ENCODE measurements at regions not wholly inside any gene's neighbourhood (a gene's known extent, or its start where the extent isn't known, plus 50 kb on each side); places are given as distances from the start of the nearest gene placed in this dataset.

DNA sequence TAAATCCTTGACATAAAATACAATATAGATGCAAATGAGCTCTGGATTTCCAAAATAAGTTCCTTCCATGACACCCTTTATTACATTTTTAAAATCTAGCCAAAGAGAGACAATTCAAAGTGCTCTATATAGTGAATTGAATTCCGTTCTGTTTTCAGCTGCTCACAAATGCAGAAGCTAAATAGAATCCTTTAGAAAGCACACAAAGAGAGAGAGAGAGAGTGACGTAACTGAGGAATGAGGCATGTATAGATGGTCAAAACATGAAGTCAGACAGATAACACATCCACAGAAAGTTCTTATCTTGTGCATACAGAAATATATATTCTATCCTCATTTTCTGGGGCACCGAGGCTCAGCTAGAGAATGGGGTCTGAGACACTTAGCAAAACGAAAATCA lies 344.7 kb upstream of the NETO1 start:
- TF ChIP-seq, protein P1, sequence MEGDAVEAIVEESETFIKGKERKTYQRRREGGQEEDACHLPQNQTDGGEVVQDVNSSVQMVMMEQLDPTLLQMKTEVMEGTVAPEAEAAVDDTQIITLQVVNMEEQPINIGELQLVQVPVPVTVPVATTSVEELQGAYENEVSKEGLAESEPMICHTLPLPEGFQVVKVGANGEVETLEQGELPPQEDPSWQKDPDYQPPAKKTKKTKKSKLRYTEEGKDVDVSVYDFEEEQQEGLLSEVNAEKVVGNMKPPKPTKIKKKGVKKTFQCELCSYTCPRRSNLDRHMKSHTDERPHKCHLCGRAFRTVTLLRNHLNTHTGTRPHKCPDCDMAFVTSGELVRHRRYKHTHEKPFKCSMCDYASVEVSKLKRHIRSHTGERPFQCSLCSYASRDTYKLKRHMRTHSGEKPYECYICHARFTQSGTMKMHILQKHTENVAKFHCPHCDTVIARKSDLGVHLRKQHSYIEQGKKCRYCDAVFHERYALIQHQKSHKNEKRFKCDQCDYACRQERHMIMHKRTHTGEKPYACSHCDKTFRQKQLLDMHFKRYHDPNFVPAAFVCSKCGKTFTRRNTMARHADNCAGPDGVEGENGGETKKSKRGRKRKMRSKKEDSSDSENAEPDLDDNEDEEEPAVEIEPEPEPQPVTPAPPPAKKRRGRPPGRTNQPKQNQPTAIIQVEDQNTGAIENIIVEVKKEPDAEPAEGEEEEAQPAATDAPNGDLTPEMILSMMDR (conservative IDR thresholded peaks at IDR 0.05 in 1 of 2, IDR thresholded peaks at IDR 0.05 in 1 of 2; ENCODE audit: low read depth in 1 of 2, low read length in 2 of 2) = no peak
- no peak for TF ChIP-seq EZH2 (IDR thresholded peaks at IDR 0.05; ENCODE audit: low read length, missing control alignments)

Data from fibroblast of lung (primary cell).